ENCODE measurements at regions not wholly inside any gene's neighbourhood (a gene's known extent, or its start where the extent isn't known, plus 50 kb on each side); places are given as distances from the start of the nearest gene placed in this dataset.

GRCh38 chr6:14713008-14713960 is 532.6 kb upstream of the JARID2 start:
- peak; percentile 94 for DNase-seq (ENCODE audit: low spot score)

- no peak for DNase-seq (ENCODE audit: low spot score)
Measured at GRCh38 chr6:14713966-14714631, 531.8 kb upstream of the JARID2 start.

- DNase-seq (ENCODE audit: low spot score), result no peak
Measured at GRCh38 chr6:14715076-14715475, 530.8 kb upstream of the JARID2 start.

- no peak for DNase-seq (ENCODE audit: low spot score)
Measured at GRCh38 chr6:14716499-14717146, 529.2 kb upstream of the JARID2 start.

GRCh38 chr6:14717307-14717706 is 528.6 kb upstream of the JARID2 start:
- DNase-seq (ENCODE audit: low spot score), result no peak

- no peak for DNase-seq (ENCODE audit: low spot score)
Measured at GRCh38 chr6:14718861-14719260, 527.0 kb upstream of the JARID2 start.

GRCh38 chr6:14719270-14719669 is 526.6 kb upstream of the JARID2 start:
- DNase-seq (ENCODE audit: low spot score), result no peak

GRCh38 chr6:14720411-14721102 is 525.3 kb upstream of the JARID2 start:
- no peak for DNase-seq (ENCODE audit: low spot score)

- no peak for DNase-seq (ENCODE audit: low spot score)
Measured at GRCh38 chr6:14721103-14721758, 524.6 kb upstream of the JARID2 start.

- DNase-seq (ENCODE audit: low spot score), result no peak
Measured at GRCh38 chr6:14722001-14722562, 523.8 kb upstream of the JARID2 start.

- DNase-seq (ENCODE audit: low spot score), result no peak
Measured at GRCh38 chr6:14722704-14723103, 523.2 kb upstream of the JARID2 start.

GRCh38 chr6:14723535-14724086 is 522.3 kb upstream of the JARID2 start:
- DNase-seq (ENCODE audit: low spot score), result no peak

- DNase-seq (ENCODE audit: low spot score), result no peak
Measured at GRCh38 chr6:14724549-14724948, 521.3 kb upstream of the JARID2 start.

- DNase-seq (ENCODE audit: low spot score), result no peak
Measured at GRCh38 chr6:14726816-14727493, 518.9 kb upstream of the JARID2 start.

GRCh38 chr6:14727494-14728395 is 518.1 kb upstream of the JARID2 start:
- DNase-seq (ENCODE audit: low spot score), result no peak

GRCh38 chr6:14728396-14729024 is 517.4 kb upstream of the JARID2 start:
- peak; percentile 71 for DNase-seq (ENCODE audit: low spot score)

- DNase-seq (ENCODE audit: low spot score), result no peak
Measured at GRCh38 chr6:14729129-14729871, 516.6 kb upstream of the JARID2 start.

GRCh38 chr6:14730654-14731053 is 515.2 kb upstream of the JARID2 start:
- DNase-seq (ENCODE audit: low spot score), result peak; percentile 59
